ENCODE measurements at regions not wholly inside any gene's neighbourhood (a gene's known extent, or its start where the extent isn't known, plus 50 kb on each side); places are given as distances from the start of the nearest gene placed in this dataset.

GRCh38 chr3:144229330-144229729 is 257.7 kb downstream of the DIPK2A start:
- TF ChIP-seq POLR2A (IDR thresholded peaks at IDR 0.05; ENCODE audit: low read depth, low read length), result no peak
- no peak for TF ChIP-seq POLR2AphosphoS5 (IDR thresholded peaks at IDR 0.05; ENCODE audit: low read depth, low read length)
- no peak for TF ChIP-seq TAF1 (IDR thresholded peaks at IDR 0.05; ENCODE audit: low read depth, low read length)
- no peak for TF ChIP-seq POU2F2 (IDR thresholded peaks at IDR 0.05; ENCODE audit: low read depth, low read length)
- no peak for TF ChIP-seq PAX5 (IDR thresholded peaks at IDR 0.05; ENCODE audit: insufficient read depth, low read length, severe bottlenecking)

Data from GM12891 (cell line).